GM18502 (cell line): ENCODE measurements at regions not wholly inside any gene's neighbourhood (a gene's known extent, or its start where the extent isn't known, plus 50 kb on each side); places are given as distances from the start of the nearest gene placed in this dataset.

Source experiments
- ATAC-seq: cut with Tn5 transposase; IDR thresholded peaks from one replicate; pipeline ENCODE4 v1.9.1; 2021; ENCODE audit warnings: mild to moderate bottlenecking; ENCODE audit not compliant: unreplicated experiment, poor library complexity

DNA sequence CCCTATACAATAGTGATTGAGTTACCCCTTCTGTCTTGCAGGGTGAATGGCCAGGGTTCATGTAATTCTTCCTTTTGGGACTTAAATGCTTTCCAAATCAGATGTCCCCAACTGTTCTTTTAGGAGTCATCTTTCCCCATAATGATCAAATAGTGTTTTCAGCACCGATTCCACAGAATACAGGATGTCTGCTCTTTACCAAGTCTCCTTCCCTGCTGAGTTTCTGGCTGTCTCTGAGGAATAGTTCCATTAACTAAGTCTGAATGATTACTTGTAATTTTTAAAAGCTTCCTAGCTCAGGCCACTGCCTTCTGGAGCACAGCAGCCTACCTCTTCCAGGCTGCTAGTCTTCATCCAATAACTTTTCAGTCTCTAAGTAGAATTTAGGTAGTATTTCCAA, 630.7 kb upstream of the ZNF608 start:
- ATAC-seq: no peak

DNA sequence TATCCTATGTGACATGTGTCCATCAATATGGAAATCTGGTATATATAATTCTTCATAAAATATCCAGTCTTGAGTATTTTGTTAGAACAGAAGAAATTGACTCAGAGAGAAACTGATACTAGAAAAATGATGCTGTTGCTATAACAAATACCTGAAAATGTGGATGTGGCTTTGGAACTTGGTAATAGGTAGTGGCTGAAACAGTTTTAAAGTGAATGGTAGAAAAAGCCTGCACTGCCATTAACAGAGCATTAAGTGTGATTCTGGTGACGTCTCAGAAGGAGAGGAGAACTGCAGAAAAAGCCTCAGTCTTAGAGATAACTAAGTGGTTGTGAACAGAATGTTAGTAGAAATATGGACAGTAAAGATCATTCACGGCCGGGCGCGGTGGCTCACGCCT, 634.9 kb upstream of the ZNF608 start:
- ATAC-seq: no peak

DNA sequence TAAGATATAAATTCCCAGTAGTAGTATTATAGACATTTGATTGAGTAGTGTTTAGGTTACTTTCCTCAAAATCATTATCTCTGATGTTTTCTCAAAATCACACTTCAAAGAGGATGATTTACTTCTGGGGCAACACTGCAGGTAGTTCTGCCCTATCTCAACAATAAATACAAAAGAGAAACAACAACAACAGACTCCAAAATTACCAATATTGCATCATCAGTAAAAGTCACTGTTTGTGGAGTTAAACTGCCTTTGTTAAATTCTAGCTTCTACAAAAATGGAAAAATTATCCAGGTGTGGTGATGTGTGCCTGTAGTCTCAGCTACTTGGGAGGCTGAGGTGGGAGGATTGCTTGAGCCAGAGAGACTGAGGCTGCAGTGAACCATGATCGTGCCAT, 637.6 kb upstream of the ZNF608 start:
- ATAC-seq: no peak

DNA sequence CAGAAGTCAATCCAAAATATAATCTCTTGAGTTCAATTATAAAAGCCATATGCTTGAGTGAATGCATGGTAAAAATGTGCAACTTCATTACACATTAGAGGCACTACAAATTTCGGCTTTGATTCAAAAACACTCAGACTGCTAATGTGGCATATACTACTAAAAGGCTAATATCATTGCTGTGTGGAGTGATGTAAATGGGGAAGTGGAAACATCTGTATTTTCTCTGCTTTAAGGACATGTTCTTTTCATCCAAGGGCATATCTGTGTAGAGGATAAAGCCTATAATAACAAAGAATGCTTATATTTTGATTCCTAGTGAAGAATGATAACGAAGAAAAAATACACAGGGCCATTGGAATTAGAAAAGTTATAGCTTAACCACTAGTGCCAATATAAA, 643.9 kb upstream of the ZNF608 start:
- no peak for ATAC-seq

DNA sequence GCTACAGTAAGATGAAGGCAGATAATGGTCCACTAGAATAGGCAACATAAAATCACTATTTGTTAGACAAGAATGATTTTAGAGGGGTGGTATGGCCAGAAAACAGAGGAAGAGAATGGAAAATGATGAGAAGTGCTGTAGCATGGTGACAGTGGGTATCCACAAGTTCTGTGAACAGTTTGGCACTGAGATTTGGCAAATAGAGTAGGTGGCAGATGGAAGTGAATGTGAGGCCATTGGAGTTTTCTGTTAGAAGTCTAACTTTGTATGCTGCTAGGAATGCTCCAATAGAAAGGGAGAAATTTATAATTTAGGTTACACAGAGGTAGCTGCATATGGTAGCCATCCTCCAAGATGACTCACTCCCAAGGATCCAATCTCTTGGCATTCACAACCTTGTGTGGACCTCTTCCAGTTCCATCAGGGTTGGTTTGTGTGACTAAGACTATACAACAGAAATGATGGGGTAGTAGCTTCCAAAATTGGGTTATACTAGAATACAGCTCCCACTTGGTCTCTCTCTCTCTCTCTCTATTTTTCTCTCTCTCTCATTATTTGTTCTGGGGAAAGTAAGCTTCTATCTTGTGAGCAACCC, 646.9 kb upstream of the ZNF608 start:
- ATAC-seq: no peak

DNA sequence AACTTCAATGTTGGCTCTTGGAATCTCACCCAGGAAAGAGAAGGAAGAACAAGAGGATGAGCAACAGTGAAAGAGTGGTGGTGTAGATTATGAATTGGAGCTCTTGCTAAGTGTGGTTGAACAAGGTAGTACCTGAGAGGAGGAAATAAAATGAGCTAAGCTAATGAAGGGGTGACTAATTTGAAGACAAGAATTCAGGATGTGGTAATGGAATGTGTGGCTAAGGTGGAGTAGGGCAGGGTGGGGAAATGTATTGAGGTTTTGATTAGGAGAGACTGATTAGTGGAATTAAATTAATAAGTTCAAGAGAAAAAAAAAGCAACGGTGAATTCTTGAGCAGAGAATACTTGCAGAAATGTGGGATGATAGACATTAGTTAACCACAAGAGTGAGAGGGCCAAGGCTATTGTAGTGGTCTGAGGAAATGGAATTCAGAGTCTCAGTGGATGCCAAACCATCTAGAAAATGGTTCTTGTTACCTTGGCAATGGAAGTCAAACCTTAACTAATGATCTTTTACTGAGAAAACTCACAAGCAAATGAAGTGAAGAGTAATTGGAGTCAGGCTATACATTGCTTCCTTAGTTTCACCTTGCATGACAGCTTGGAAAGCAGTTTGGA, 648.3 kb upstream of the ZNF608 start:
- no peak for ATAC-seq

DNA sequence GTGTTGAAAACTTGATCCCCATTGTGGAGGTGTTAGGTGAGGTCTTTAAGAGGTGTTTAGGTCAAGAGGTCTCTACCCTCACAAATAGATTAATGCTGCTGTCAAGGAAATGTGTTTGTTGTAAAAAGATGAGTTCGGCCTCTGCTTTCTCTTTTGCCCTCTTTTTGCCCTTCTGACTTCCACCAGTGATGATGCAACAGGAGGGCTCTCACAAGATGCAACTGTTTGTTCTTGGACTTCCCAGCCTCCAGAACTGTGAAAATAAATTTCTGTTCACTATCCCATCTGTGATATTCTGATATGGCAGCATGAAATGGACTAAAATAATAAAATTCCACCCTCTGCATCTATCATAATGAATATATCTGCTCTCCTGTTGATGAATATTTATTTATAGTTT, 650.0 kb upstream of the ZNF608 start:
- no peak for ATAC-seq

DNA sequence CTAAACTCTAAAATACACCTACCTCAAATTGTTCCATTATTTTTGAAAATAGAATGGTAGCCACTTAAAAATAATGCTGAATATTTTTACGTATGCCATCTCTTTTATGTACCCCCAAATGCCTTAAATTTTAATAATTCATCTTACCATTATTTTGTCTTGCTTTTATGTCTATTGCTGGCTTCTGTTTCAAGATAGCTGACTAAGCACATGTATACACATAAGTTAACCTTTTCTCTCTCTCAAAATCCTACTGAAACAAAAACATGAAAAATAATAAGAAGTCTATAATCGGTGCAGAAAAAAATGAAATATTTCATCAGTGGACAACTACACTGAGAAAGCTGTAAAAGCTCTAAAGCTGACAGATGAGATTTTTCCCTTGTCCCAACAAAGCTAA, 652.0 kb upstream of the ZNF608 start:
- ATAC-seq: no peak

DNA sequence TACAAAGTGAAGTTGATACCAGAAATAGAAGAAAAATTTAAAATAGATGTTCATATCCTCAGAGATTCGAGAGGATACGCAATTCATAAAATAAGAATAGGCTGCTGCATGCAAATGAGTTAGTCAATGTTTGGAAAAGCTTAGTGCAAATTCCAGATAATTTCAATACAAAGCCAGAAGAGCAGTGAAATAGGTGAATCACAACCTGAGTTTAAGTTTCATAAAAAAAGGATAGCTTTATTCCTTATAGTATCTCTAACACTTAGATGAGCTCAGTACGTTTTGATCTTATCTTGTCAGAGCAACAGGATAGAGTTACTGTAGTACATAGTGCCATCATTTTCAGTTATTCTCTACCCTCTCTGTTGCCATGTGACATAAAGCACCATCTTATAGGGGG, 653.4 kb upstream of the ZNF608 start:
- no peak for ATAC-seq

DNA sequence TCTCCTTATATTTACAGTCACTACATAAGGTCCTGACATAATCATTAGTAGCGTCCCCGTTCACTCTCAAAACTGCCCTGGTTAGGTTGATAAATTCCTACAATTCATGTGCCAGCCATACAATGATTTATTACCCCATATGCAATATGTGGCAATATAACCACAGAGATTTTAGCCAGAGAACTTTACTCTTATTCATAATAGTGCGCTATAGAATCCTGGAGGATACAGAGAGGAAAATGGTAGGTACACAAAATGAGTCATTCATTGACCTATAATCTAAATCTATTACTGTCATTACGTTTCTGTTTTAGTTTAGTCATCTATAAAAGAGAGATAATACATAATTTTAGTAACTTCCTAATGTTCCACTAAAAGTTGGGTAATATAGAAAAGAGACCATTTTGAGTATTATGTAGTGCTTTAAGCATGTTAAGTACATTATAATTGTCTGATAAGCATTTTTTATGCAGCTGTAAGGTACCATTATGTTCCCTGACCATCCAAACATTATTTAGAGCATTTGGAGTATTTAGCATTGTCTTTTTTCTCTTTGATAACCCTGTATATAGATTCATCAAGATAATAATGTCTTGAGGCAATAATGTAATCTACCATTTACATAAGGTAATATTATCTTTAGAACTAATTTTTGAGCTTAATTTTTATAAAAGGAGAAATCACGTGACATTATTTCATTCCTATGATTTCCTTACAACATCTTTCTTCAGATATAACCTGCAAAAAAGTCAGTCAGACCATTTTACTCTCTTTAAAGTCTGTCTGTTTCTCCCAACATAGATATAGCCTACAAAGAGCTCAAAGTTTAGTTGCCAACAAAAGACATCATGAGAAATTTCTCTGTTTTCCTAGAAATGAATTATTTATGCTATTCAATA, 655.5 kb upstream of the ZNF608 start:
- no peak for ATAC-seq

DNA sequence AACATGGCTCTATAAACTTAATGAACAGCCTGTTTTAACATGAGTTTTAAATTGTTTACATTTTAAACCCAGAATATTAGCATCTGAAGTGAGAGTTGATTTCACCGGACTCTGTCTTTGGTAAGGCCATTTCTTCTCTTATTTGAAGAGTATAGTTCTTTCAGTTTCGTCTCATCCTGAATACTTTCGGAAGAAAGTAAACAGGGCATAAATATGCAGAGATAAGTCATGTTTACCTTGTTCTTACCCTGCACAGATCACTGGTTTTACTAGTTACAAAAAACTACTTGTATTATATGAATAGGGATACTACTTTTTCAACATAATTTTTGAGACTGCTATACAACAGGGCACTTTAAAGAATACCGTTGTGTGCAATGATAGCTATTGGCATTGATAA, 656.3 kb upstream of the ZNF608 start:
- ATAC-seq: no peak

DNA sequence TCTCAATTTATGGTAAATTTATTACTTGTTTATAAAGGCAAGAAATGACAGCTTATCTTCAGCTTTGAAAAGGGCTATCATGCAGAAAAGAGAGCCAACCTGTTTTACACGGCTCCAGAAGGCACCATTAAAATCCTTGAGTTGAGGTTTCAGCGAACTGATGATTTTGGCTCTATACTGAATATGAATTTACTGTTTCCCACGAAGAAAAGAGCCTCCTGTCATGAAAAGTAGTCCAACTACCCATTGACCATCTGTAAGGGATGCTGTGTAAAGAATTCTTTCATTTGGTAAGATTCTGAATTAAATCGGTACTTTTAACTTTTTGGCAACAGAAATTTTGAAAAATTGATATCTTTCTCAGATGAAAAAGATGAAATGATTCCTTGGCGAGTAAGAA, 657.6 kb upstream of the ZNF608 start:
- ATAC-seq: no peak

DNA sequence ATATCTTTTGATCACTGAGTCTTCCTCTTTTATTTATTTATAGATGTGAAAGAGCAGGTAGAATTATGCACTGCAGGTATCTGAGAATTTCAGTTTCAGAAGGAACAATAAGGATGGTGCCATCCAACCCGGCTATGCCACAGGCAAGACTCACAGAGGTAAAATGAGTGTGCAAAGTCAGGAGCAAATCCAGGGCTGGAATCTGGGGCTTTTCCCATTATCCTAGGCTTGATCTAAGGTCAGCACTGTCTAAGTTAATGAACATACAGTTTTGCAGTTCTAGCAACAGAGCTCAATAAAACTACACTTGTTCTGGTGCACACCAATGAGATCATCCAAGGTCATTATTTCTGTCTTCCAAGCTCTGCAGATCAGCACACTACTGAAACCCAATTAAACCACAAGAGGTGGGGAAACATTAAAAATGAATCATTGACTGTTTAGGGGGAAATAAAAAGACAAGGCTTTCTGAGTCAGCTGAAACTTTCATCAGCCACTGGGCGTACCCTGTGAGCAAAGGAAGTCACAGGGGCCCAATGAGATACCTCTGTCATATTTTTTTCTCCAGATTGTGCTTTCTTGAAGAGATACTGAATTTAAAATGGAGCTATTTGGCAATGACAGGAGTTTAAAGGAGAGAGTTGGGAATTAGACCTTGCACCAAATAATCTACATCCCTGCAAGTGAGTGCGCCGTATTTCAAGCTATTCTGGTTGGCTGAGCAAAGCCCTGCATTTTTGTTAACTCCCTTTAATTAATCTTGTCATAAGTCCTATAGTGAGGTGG, 662.2 kb upstream of the ZNF608 start:
- ATAC-seq: peak; percentile 53

DNA sequence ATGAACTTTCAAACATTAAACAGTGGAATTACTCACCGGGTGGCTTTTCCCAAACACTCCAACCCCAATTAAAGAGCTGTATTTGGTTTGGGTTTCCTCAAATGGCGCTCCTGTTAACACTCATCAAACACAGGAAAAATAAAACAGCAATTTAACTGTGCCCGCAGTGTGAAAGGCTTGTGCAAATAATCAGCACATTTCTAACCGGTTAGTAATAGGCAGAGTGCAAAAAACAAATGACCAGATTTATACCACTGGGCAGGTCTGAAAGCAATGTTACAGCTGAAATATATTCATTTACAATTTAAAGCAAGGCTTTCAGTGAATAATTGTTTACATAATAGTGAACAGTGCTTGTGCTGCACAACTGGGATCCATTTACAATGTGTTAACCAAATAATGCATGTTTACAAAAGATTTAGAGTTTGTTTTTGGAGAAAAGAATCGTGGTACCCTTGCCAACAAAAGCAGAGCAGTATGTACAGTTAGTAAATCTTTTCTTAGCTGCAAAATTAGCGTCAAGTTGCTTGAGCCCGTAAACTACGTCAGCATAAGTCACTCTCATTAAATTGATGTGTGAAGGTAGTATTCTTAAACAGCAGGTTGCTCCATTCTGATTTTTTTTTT, 662.9 kb upstream of the ZNF608 start:
- ATAC-seq: no peak

DNA sequence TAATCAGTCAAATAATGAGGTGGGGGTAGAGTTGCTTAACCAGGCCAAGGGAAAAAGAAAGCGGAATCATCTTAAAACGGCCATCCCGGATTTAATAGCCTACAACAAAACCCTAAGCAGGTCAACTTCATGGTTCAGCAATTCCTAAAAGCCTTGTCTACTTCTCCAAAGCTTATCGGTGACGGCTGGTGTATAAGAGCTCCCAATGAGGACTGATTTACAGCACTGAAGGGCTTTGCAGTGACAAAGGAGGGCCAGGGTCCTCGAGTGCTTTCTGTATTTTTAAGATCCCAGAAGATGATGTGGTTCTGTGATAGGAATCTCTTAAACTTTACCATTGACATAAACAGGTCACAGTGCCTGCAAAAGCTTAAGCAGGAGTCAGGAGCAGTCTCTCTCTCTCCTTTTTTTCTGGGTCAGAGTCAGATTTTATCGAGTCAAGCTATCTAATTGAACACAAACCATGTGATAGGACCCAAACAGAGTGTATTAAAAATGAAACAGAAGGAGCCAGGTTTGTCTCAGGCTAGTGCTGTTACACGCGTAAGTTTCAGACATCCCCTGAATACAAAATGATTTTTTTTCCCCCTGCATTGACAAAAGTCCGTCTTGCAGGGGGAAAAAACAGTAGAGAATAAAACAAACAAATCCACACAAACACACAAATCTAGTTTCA, 663.6 kb upstream of the ZNF608 start:
- ATAC-seq: no peak

DNA sequence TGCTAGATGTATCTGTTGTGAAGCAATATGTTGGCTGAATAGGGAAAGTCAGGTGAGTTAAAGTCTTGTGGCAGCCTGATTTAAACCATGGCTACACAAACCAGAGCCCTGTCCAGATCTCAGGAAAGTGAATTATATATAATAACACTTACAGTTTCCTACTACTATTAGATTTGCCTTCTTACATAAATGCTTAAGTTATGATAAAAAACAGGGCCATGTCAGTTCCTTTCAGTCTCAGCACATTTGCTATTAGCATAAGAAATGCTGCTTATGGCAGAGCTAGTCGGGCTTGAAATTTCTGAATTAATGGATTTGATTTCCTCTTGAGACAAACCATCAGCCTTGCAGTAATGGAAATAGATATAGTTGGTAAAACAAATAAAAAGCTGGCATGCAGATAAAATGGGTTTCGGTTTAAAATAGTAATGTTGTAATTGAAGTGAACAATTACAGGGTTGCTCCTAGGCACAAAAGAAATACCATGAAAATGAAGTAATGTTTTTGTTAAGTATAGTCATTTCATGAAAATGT, 664.2 kb upstream of the ZNF608 start:
- ATAC-seq: no peak

DNA sequence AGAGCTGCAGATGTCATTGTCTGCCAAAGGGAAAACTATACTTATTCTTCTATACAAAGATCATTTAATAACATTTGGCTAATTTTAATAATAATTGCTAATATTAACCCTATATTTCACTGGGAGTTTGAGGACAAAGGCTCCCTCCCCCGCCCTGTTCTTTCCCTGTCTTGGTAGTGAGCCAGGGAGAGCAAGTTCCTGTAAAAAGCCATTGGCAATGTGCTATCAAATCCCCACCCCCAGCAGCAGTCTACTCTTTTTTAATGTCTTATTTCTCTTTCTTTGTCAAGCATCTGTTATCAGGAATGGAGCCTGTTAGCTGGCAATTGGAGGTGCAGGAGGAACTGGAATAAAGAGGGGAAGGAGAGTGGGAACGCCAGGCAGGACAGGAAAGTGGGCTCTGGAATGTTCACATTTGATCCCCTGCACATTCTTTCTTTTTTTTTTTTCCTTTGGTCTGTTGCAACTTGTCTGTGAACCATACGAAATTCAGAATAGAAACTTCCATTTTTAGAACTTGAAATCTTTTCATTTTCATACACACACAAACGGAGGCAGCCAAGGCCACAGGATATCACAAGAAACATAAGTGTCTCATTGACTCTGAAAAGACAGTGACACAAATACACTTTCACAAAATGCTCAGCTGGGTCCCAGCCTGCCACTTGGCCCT, 664.8 kb upstream of the ZNF608 start:
- peak; percentile 60 for ATAC-seq

DNA sequence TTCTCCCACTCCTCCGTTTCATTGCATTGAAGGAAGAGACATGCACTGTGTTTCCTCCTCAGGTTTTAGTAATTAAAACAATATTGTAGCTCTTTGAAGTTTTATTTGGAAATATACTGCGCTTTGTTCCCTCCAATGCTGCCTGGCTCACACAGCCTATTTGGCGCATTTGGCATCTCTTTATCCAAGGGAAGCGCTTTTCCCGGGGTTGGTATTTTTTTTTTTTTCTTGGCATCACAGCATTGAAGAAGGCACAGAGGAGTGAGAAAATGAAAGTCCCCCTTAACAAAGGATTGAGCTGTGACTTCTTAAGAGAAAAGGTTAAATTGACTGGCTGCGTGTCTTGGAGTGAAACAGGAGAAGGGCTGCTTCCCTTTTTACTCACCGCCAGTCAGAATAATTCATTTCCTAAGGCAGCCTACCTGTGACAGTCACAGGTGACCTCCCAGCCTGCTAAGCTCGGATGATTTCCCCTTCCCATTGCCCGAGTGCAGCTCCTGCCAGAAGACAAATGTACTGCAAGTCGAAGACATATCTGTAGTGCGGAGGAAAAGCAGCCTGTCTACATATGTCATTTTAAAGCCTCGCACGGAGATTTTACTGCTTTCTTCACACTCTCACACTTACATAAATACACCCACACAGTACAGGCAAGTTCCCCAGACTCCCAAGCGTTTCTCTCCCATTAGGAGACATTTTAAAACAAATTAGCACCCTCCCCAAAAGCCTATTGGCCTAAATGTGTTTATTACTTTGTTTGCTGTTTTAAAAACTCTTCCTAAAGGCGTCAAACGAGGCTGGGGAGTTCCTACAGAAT, 665.5 kb upstream of the ZNF608 start:
- peak; percentile 64 for ATAC-seq
